SK-N-SH (cell line): ENCODE measurements at regions not wholly inside any gene's neighbourhood (a gene's known extent, or its start where the extent isn't known, plus 50 kb on each side); places are given as distances from the start of the nearest gene placed in this dataset.

Source experiments
- CTCF ChIA-PET: fragments of 300-600, 350-600 bp; formaldehyde crosslinking; extraction: SDS; loops from one replicate; lab custom pipeline; 2021; lab: Yijun Ruan, JAX
- POLR2A ChIA-PET: fragments of 350-600 bp; sonication (Branson Sonifier 250); formaldehyde crosslinking; extraction: SDS; loops from one replicate; lab custom pipeline; 2020; ENCODE audit warnings: antibody characterized with exemption, inconsistent platforms; lab: Yijun Ruan, JAX
- DNase-seq: peaks from one replicate; pipeline ENCODE4 v3.0.0; 2012
- H2AFZ ChIP-seq: fragments of 200-600 bp; sonication (generic); 2 replicates; pipeline ENCODE4 v1.8.1; 2016; ENCODE audit warnings: antibody characterized with exemption, mild to moderate bottlenecking, low read depth
- H3F3A ChIP-seq: fragments of 200-600 bp; sonication (generic); replicated peaks from 2 replicates; pipeline ENCODE3; 2016; ENCODE audit warnings: antibody characterized with exemption, mild to moderate bottlenecking; ENCODE audit not compliant: insufficient read depth
- H3K27ac ChIP-seq, 2 experiments: fragments of 200-500 bp in 1 of 2; fragments of 200-600 bp in 1 of 2; sonication (Bioruptor generic) in 1 of 2; sonication (generic), shearing (Covaris generic) in 1 of 2; 2 replicates each; pipeline versions ENCODE4 v1.5.1 to v1.6.1; 2014 to 2016; ENCODE audit warnings: low read depth in 2 of 2, inconsistent platforms in 1 of 2, low read length in 1 of 2, mild to moderate bottlenecking in 1 of 2, mixed read lengths in 1 of 2
- H3K27me3 ChIP-seq: fragments of 200-600 bp; sonication (generic), shearing (Covaris generic); 2 replicates; pipeline ENCODE4 v1.6.1; 2016; ENCODE audit warnings: mixed run types; ENCODE audit not compliant: insufficient read depth
- H3K36me3 ChIP-seq, 2 experiments: fragments of 200-500 bp in 1 of 2; fragments of 200-600 bp in 1 of 2; sonication (Bioruptor generic) in 1 of 2; sonication (generic) in 1 of 2; replicated peaks in 1 of 2; 2 replicates each; pipeline versions ENCODE3 to v1.5.1; 2014 to 2016; ENCODE audit warnings: low read length in 1 of 2, mild to moderate bottlenecking in 1 of 2; ENCODE audit not compliant: insufficient read depth in 2 of 2, control insufficient read depth in 1 of 2
- H3K4me1 ChIP-seq, 2 experiments: fragments of 200-500 bp in 1 of 2; fragments of 200-600 bp in 1 of 2; sonication (Bioruptor generic) in 1 of 2; sonication (generic), shearing (Covaris generic) in 1 of 2; 2 replicates each; pipeline versions ENCODE4 v1.5.1 to v1.6.1; 2014 to 2016; ENCODE audit warnings: low read depth in 1 of 2, low read length in 1 of 2, mixed run types in 1 of 2; ENCODE audit not compliant: insufficient read depth in 2 of 2, control insufficient read depth in 1 of 2
- H3K4me2 ChIP-seq: fragments of 200-600 bp; sonication (generic), shearing (Covaris generic); 2 replicates; pipeline ENCODE4 v1.6.1; 2017; ENCODE audit warnings: mixed run types
- H3K4me3 ChIP-seq, 2 experiments: fragments of 200-500 bp in 1 of 2; fragments of 200-600 bp in 1 of 2; sonication (Bioruptor generic) in 1 of 2; sonication (generic), shearing (Covaris generic) in 1 of 2; 2 replicates each; pipeline versions ENCODE4 v1.5.1 to v1.8.1; 2014 to 2016; ENCODE audit warnings: low read depth in 2 of 2, inconsistent platforms in 1 of 2, low read length in 1 of 2, mild to moderate bottlenecking in 1 of 2, mixed read lengths in 1 of 2, moderate library complexity in 1 of 2
- H3K79me2 ChIP-seq: fragments of 200-600 bp; sonication (generic); 2 replicates; pipeline ENCODE4 v1.8.1; 2017; ENCODE audit warnings: mild to moderate bottlenecking; ENCODE audit not compliant: insufficient read depth
- H3K9ac ChIP-seq: fragments of 200-600 bp; sonication (generic); 2 replicates; pipeline ENCODE4 v1.6.1; 2017; ENCODE audit warnings: mixed run types
- H3K9me2 ChIP-seq: fragments of 200-600 bp; sonication (generic); 2 replicates; pipeline ENCODE4 v1.6.1; 2017; ENCODE audit warnings: mixed run types
- H3K9me3 ChIP-seq: fragments of 200-600 bp; sonication (generic); 2 replicates; pipeline ENCODE4 v1.6.1; 2017; ENCODE audit warnings: mixed run types, mild to moderate bottlenecking, moderate library complexity
- H4K20me1 ChIP-seq: fragments of 200-600 bp; sonication (generic); 2 replicates; pipeline ENCODE4 v1.6.1; 2017; ENCODE audit warnings: mild to moderate bottlenecking, mixed run types; ENCODE audit not compliant: insufficient read depth
- GABPA ChIP-seq: IDR thresholded peaks from 2 replicates; pipeline ENCODE4 v1.4.0; 2012; ENCODE audit warnings: low read depth, mild to moderate bottlenecking
- GATA2 ChIP-seq: sonication (generic); formaldehyde crosslinking; IDR thresholded peaks from 2 replicates; pipeline ENCODE4 v1.5.0; 2020; ENCODE audit warnings: mild to moderate bottlenecking, missing genetic modification reagents
- MXI1 ChIP-seq: IDR thresholded peaks from 2 replicates; pipeline ENCODE4 v1.6.1; 2012; ENCODE audit warnings: mild to moderate bottlenecking, low read depth, low read length, improper control_type of control experiment
- RFX5 ChIP-seq: IDR thresholded peaks from 2 replicates; pipeline ENCODE4 v1.6.1; 2012; ENCODE audit warnings: mild to moderate bottlenecking, improper control_type of control experiment, low read length
- RXRA ChIP-seq: IDR thresholded peaks from 2 replicates; pipeline ENCODE4 v1.4.0; 2012; ENCODE audit warnings: low read depth, mild to moderate bottlenecking, borderline replicate concordance
- SIN3A ChIP-seq: IDR thresholded peaks from 2 replicates; pipeline ENCODE4 v1.6.1; 2012; ENCODE audit warnings: low read depth, mild to moderate bottlenecking, low read length, moderate library complexity, borderline replicate concordance
- TAF1 ChIP-seq: IDR thresholded peaks from 2 replicates; pipeline ENCODE4 v1.6.1; 2012; ENCODE audit warnings: low read depth, mild to moderate bottlenecking, low read length, moderate library complexity, borderline replicate concordance
- TCF12 ChIP-seq: IDR thresholded peaks from 2 replicates; pipeline ENCODE4 v1.4.0; 2012
- USF1 ChIP-seq: IDR thresholded peaks from 2 replicates; pipeline ENCODE4 v1.4.0; 2012; ENCODE audit warnings: low read depth, borderline replicate concordance
- WGBS: methylation state at CpG from one replicate; pipeline ENCODE4 v1.1.6; 2017; ENCODE audit warnings: low lambda C conversion rate; 5-methylcytosine and 5-hydroxymethylcytosine counted together
- TF ChIP-seq, protein P1 (sequence below): IDR thresholded peaks from 2 replicates; pipeline ENCODE4 v1.4.0; 2012; ENCODE audit warnings: low read depth
- TF ChIP-seq, protein P2 (sequence below): IDR thresholded peaks from 2 replicates; pipeline ENCODE4 v1.6.1; 2012; ENCODE audit warnings: mild to moderate bottlenecking, low read depth, low read length, moderate library complexity

- Histone ChIP-seq H3K9ac (no peak overlapping the region), H3K9me2 (no peaks in the 10 kb centered on the region), H3K9me3 (no peaks in the 10 kb centered on the region), H2AFZ (no peak overlapping the region), H3K4me2 (no peak overlapping the region), H3K27me3 (no peaks in the 10 kb centered on the region), H3K27ac (no peak overlapping the region), H3F3A (peaks cover 8% of the 10 kb centered on the region), H4K20me1 (no peaks in the 10 kb centered on the region), H3K36me3 (no peaks in the 10 kb centered on the region), H3K4me1 (peaks cover 6 to 8% of the 10 kb centered on the region in 2 experiments; a peak in 2 of 4 replicates), H3K4me3 (no peak overlapping the region), H3K79me2 (no peaks in the 10 kb centered on the region)
- ChIA-PET CTCF (no interaction called here), POLR2A (no interaction called here)
- no peak for DNase-seq
- no peak for TF ChIP-seq GATA2 (CRISPR knock-in tag)
- WGBS = 96% methylated on average over 2 of the region's 2 CpGs
Measured at GRCh38 chr2:144317071-144317738, 202.7 kb downstream of the ZEB2 start.

DNA sequence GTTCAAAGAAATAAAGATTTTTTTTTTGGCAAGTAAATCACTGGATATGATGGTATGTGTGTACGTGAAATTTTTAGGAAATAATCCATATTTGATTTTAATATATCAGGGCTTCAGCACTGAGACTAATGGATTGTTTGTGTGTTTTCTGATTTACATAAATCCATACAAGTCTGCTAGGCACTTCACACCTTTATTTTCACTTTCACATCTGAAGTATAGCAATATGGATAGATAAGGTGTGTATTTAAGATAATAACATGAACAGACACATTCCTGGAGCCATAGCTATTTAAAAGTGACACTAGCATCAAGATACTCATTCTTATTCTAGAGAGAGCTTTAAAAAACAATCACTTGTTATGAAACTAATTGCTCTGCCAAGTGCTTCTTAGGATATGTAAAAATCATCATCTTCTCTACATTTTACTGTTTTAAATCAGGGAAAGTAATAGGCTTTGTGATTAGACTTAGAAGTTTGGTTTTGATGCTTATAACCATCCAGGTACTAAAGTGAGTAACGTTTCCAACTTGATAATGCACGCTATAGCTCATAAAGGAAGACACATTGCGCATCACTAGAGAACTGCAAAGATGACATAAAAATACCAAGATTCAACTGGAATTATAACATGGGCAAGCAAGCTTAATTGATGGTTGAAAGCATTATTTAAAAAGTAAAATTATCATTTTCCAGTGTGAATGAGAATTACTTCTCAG, 208.9 kb downstream of the ZEB2 start:
- Histone ChIP-seq H2AFZ (no peak overlapping the region), H3F3A (no peaks in the 10 kb centered on the region)

More for the DNA sequence above, 208.9 kb downstream of the ZEB2 start:
- H3K27me3 ChIP-seq = no peaks in the 10 kb centered on the region
- H3K9me3 ChIP-seq = no peaks in the 10 kb centered on the region
- H3K9me2 ChIP-seq = no peaks in the 10 kb centered on the region
- 87% methylated on average over 4 of the region's 4 CpGs for WGBS
- ChIA-PET CTCF (interaction anchor here (1.0 to 1.4 kb wide), 4 partner anchors 9 to 23 kb away, joined by 3 to 4 read pairs (median 3); no protein-coding TSS in a partner anchor), POLR2A (interaction anchor here (0.6 kb wide), 1 partner anchor 920 kb away, joined by 3 read pairs; no protein-coding TSS in a partner anchor)
- H3K9ac ChIP-seq = no peak overlapping the region
- no peak for DNase-seq
- H3K79me2 ChIP-seq = no peaks in the 10 kb centered on the region
- H3K4me2 ChIP-seq = no peak overlapping the region
- H3K4me1 ChIP-seq = no peaks in the 10 kb centered on the region
- no peaks in the 10 kb centered on the region for H4K20me1 ChIP-seq
- H3K4me3 ChIP-seq = no peak overlapping the region
- no peaks in the 10 kb centered on the region for H3K36me3 ChIP-seq
- no peak overlapping the region for H3K27ac ChIP-seq
- TF ChIP-seq GATA2 (CRISPR knock-in tag) (no peak), RFX5 (no peak), TCF12 (no peak), USF1 (no peak), SIN3A (no peak), MXI1 (no peak), GABPA (no peak), TAF1 (no peak), RXRA (no peak)
- TF ChIP-seq, protein P1, sequence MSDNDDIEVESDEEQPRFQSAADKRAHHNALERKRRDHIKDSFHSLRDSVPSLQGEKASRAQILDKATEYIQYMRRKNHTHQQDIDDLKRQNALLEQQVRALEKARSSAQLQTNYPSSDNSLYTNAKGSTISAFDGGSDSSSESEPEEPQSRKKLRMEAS = no peak
- TF ChIP-seq, protein P2, sequence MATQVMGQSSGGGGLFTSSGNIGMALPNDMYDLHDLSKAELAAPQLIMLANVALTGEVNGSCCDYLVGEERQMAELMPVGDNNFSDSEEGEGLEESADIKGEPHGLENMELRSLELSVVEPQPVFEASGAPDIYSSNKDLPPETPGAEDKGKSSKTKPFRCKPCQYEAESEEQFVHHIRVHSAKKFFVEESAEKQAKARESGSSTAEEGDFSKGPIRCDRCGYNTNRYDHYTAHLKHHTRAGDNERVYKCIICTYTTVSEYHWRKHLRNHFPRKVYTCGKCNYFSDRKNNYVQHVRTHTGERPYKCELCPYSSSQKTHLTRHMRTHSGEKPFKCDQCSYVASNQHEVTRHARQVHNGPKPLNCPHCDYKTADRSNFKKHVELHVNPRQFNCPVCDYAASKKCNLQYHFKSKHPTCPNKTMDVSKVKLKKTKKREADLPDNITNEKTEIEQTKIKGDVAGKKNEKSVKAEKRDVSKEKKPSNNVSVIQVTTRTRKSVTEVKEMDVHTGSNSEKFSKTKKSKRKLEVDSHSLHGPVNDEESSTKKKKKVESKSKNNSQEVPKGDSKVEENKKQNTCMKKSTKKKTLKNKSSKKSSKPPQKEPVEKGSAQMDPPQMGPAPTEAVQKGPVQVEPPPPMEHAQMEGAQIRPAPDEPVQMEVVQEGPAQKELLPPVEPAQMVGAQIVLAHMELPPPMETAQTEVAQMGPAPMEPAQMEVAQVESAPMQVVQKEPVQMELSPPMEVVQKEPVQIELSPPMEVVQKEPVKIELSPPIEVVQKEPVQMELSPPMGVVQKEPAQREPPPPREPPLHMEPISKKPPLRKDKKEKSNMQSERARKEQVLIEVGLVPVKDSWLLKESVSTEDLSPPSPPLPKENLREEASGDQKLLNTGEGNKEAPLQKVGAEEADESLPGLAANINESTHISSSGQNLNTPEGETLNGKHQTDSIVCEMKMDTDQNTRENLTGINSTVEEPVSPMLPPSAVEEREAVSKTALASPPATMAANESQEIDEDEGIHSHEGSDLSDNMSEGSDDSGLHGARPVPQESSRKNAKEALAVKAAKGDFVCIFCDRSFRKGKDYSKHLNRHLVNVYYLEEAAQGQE = no peak
